Subcutaneous abdominal adipose tissue (tissue), 5 donors: ENCODE measurements at regions not wholly inside any gene's neighbourhood (a gene's known extent, or its start where the extent isn't known, plus 50 kb on each side); places are given as distances from the start of the nearest gene placed in this dataset.

Experiments
- H3K27ac ChIP-seq: one replicate; pipeline ENCODE4 v1.7.0; 2013; ENCODE audit warnings: low read depth, mild to moderate bottlenecking, inconsistent platforms, low read length, moderate library complexity
- H3K27me3 ChIP-seq, 5 donors: one replicate each; pipeline ENCODE4 v1.7.0; 2013; ENCODE audit warnings: low read length in 5 of 5, inconsistent platforms in 1 of 5; ENCODE audit not compliant: control insufficient read depth in 5 of 5, insufficient read depth in 4 of 5
- H3K36me3 ChIP-seq, 5 donors: one replicate each; pipeline ENCODE4 v1.7.0; 2013; ENCODE audit warnings: low read length in 5 of 5; ENCODE audit not compliant: control insufficient read depth in 5 of 5, insufficient read depth in 5 of 5
- H3K4me1 ChIP-seq, 5 donors: one replicate each; pipeline ENCODE4 v1.7.0; 2013; ENCODE audit warnings: low read length in 5 of 5, mild to moderate bottlenecking in 3 of 5, moderate library complexity in 1 of 5; ENCODE audit not compliant: control insufficient read depth in 5 of 5, insufficient read depth in 5 of 5
- H3K4me3 ChIP-seq, 5 donors: one replicate each; pipeline ENCODE4 v1.7.0; 2013; ENCODE audit warnings: low read length in 5 of 5, low read depth in 1 of 5
- H3K9ac ChIP-seq, 5 donors: one replicate each; pipeline ENCODE4 v1.7.0; 2013; ENCODE audit warnings: low read length in 5 of 5, mild to moderate bottlenecking in 4 of 5, moderate library complexity in 3 of 5
- H3K9me3 ChIP-seq, 5 donors: one replicate each; pipeline ENCODE4 v1.7.0; 2013; ENCODE audit warnings: low read length in 5 of 5; ENCODE audit not compliant: control insufficient read depth in 5 of 5
- donor health status: healthy.
- donor health status: healthy.
- donor health status: healthy.
- donor health status: healthy.
- donor health status: healthy.

- peaks cover 0 to 5% (median 0%) of the 10 kb centered on the region in 5 donors for H3K9me3 ChIP-seq
- H3K27me3 ChIP-seq: peaks cover 0 to 4% (median 0%) of the 10 kb centered on the region in 5 donors
- no peak overlapping the region for H3K4me3 ChIP-seq
- H3K4me1 ChIP-seq: no peaks in the 10 kb centered on the region
- no peaks in the 10 kb centered on the region for H3K36me3 ChIP-seq
- H3K9ac ChIP-seq: no peak overlapping the region
- no peak overlapping the region for H3K27ac ChIP-seq
Measured at GRCh38 chr16:5396880-5397279, 299.3 kb upstream of the EEF2KMT start.

DNA sequence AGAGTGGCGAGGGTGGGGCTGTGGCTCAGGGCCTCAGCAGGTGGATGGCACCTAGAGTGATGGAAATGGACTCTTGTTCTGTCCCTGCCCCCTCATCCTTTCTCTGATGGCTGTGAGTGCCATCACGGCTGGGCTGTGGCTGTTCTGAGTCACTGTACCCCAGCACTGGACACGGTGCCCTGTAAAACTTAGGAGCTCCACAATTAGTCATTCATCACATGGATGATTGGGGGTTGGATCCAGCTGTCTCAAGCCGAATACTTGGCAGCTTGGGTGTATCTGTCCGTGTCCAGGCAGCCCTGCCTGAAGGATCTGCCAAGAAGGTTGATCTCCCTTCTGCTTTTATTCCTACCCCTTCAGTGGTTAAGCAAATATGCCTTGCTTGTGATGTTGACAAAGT, 295.5 kb upstream of the EEF2KMT start:
- H3K27me3 ChIP-seq: peaks cover 0 to under 1% (median 0%) of the 10 kb centered on the region in 5 donors
- no peak overlapping the region for H3K27ac ChIP-seq
- no peaks in the 10 kb centered on the region for H3K36me3 ChIP-seq
- H3K9me3 ChIP-seq: peaks cover 0 to 12% (median 4%) of the 10 kb centered on the region in 5 donors
- H3K9ac ChIP-seq: no peak overlapping the region
- no peak overlapping the region for H3K4me3 ChIP-seq
- H3K4me1 ChIP-seq: no peaks in the 10 kb centered on the region

DNA sequence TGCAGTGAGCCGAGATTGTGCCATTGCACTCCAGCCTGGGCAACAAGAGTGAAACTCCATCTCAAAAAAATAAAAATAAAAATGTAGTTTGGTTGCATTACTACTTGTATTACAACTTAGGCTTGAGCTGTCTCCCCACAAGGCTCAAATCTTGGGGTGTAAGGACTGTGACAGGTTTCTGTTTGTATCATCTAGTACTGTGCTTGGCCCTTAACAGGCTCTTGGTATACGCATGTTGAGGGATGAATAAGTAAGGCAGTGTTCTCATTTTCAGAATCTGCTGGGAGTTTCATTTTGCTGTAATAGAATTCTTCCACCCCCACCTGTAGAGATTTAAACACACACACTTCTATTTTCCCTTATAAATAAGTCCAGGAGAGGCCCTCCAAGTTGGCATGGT, 289.4 kb upstream of the EEF2KMT start:
- Histone ChIP-seq H3K9me3 (peaks cover 0 to 37% (median 15%) of the 10 kb centered on the region in 5 donors), H3K4me3 (no peak overlapping the region), H3K9ac (no peak overlapping the region), H3K36me3 (no peaks in the 10 kb centered on the region), H3K4me1 (no peaks in the 10 kb centered on the region), H3K27ac (no peak overlapping the region), H3K27me3 (no peaks in the 10 kb centered on the region)

- Histone ChIP-seq H3K27ac (no peak overlapping the region), H3K4me3 (no peak overlapping the region), H3K4me1 (no peaks in the 10 kb centered on the region), H3K9ac (no peak overlapping the region), H3K9me3 (peaks cover 0 to 36% (median 15%) of the 10 kb centered on the region in 5 donors), H3K27me3 (no peaks in the 10 kb centered on the region), H3K36me3 (no peaks in the 10 kb centered on the region)
Measured at GRCh38 chr16:5385811-5386210, 288.2 kb upstream of the EEF2KMT start.

GRCh38 chr16:5385115-5385514, 287.5 kb upstream of the EEF2KMT start:
- Histone ChIP-seq H3K9me3 (peaks cover 0 to 32% (median 15%) of the 10 kb centered on the region in 5 donors), H3K27me3 (no peaks in the 10 kb centered on the region), H3K36me3 (no peaks in the 10 kb centered on the region), H3K4me1 (no peaks in the 10 kb centered on the region), H3K9ac (no peak overlapping the region), H3K27ac (no peak overlapping the region), H3K4me3 (no peak overlapping the region)

- no peak overlapping the region for H3K4me3 ChIP-seq
- H3K27me3 ChIP-seq: peaks cover 0 to 3% (median 0%) of the 10 kb centered on the region in 5 donors
Measured at GRCh38 chr16:5383737-5384136, 286.1 kb upstream of the EEF2KMT start.

DNA sequence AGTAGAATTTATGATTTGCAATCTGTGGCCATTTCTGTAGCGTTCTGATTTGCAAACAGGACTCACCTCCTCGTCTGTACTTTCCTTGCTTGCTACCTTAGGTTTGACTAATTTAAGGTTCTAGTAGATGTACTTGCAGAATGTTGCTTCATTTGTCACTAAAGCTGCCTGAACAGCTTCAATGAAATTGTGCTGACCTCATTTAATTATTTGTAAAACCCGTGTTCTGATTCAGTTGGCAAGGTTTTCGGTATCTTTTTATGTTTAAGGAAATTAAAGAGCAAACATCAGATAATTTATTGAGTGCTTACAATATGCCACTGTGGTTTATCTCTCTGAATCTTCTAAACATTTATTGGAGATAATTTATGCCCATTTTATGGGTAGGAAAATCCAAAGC, 284.9 kb upstream of the EEF2KMT start:
- no peak overlapping the region for H3K4me3 ChIP-seq
- H3K27ac ChIP-seq: no peak overlapping the region
- peaks cover 0 to 23% (median 7%) of the 10 kb centered on the region in 5 donors for H3K9me3 ChIP-seq
- H3K4me1 ChIP-seq: no peaks in the 10 kb centered on the region
- peaks cover 0 to 3% (median 0%) of the 10 kb centered on the region in 5 donors for H3K27me3 ChIP-seq
- H3K9ac ChIP-seq: no peak overlapping the region
- H3K36me3 ChIP-seq: no peaks in the 10 kb centered on the region

More at GRCh38 chr16:5383737-5384136, 286.1 kb upstream of the EEF2KMT start:
- Histone ChIP-seq H3K4me1 (no peaks in the 10 kb centered on the region), H3K9ac (no peak overlapping the region), H3K36me3 (no peaks in the 10 kb centered on the region), H3K27ac (no peak overlapping the region), H3K9me3 (peaks cover 0 to 32% (median 15%) of the 10 kb centered on the region in 5 donors)

GRCh38 chr16:5381481-5381880, 283.9 kb upstream of the EEF2KMT start:
- H3K36me3 ChIP-seq: no peaks in the 10 kb centered on the region
- no peak overlapping the region for H3K4me3 ChIP-seq
- no peak overlapping the region for H3K9ac ChIP-seq
- H3K27me3 ChIP-seq: peaks cover 0 to 10% (median under 1%) of the 10 kb centered on the region in 5 donors
- H3K4me1 ChIP-seq: no peaks in the 10 kb centered on the region
- peaks cover 0 to 26% (median 6%) of the 10 kb centered on the region in 5 donors for H3K9me3 ChIP-seq
- H3K27ac ChIP-seq: no peak overlapping the region

GRCh38 chr16:5379954-5380353, 282.4 kb upstream of the EEF2KMT start:
- peaks cover 0 to 15% (median 6%) of the 10 kb centered on the region in 5 donors for H3K27me3 ChIP-seq
- H3K4me1 ChIP-seq: no peaks in the 10 kb centered on the region
- peaks cover 0 to 26% (median 6%) of the 10 kb centered on the region in 5 donors for H3K9me3 ChIP-seq
- H3K27ac ChIP-seq: no peak overlapping the region
- H3K4me3 ChIP-seq: no peak overlapping the region
- no peak overlapping the region for H3K9ac ChIP-seq
- no peaks in the 10 kb centered on the region for H3K36me3 ChIP-seq

DNA sequence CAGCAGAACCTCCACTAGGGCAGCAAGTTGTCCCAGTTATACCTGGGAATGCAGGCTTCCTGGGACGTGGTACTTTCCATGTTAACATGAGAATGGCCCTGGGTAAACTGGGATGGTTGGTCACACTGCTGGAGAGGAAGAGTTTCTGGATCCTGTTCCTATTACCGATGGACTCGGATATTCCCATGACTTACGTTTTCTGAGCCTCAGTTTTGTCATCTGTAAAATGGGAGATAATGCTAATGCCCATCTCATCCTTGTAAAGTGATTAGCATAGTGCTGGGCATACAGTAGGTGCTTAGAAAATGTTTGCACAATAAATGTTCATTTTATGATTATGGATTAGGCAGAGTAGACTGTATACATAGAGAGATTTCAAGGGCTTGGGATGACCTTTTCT, 280.9 kb upstream of the EEF2KMT start:
- H3K27me3 ChIP-seq: peaks cover 0 to 15% (median 6%) of the 10 kb centered on the region in 5 donors
- peaks cover 0 to 13% (median 5%) of the 10 kb centered on the region in 5 donors for H3K9me3 ChIP-seq

More for the DNA sequence above, 280.9 kb upstream of the EEF2KMT start:
- Histone ChIP-seq H3K4me3 (no peak overlapping the region), H3K36me3 (no peaks in the 10 kb centered on the region), H3K9ac (no peak overlapping the region), H3K4me1 (no peaks in the 10 kb centered on the region), H3K27ac (no peak overlapping the region)
